ENCODE measurements at regions not wholly inside any gene's neighbourhood (a gene's known extent, or its start where the extent isn't known, plus 50 kb on each side); places are given as distances from the start of the nearest gene placed in this dataset.

DNA sequence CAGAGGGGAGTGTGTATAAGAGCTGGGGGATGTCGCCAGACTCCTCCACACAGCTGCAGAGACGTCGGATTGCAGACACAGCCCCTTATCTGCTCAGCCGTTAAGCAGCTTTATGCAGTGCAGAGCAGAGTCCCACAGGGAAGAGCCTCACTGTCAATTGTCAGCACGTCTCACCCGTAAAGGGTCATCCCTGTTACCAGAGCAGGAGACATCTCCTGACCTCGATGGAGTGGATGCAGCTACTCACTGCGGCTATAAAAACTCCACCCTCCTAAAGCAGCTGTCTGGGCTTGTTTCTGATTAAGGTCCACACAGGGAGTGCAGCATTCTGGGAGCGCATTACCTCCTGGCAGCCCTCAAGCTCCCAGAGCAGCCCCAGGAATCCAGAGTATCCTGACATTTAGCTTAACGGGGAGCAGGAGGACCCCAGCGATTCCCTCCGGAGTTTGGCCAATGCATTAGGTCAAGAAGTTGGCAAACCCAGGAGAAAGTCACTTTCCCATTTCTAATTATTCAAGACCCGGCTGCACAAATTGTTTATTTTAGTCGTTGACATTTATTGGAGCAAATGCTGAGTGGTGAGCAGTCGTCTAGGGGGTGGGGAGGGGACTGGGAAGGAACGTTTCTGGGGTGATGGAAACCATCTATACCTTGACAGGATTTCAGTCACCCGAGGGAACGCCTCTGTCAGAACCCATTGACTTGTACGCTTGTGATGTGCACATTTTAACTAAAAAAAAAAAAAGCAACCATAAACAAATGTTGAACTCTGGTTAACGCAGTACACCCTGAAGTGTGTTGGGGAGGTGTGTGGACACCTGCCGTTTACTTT is 100.0 kb upstream of the ZNF469 start:
- Histone ChIP-seq H2AFZ (ENCODE audit: low read depth, low read length) (no peak overlapping the region), H3K4me1 (ENCODE audit: control insufficient read depth, extremely low read depth, insufficient read depth, low read length) (no peaks in the 10 kb centered on the region), H3K27me3 (ENCODE audit: control insufficient read depth in 2 of 2, insufficient read depth in 2 of 2, low read length in 2 of 2) (peaks cover 0 to 2% of the 10 kb centered on the region in 2 experiments), H3K9me1 (replicated peaks; ENCODE audit: control insufficient read depth, extremely low read depth, insufficient read depth, low read length) (no peaks in the 10 kb centered on the region), H3K36me3 (ENCODE audit: control insufficient read depth in 2 of 2, extremely low read depth in 1 of 2, insufficient read depth in 2 of 2, low read length in 2 of 2) (no peaks in the 10 kb centered on the region), H3K9me3 (replicated peaks; ENCODE audit: control insufficient read depth, insufficient read depth, low read length) (peaks cover 3% of the 10 kb centered on the region), H3K79me2 (ENCODE audit: control insufficient read depth, insufficient read depth, low read length) (no peaks in the 10 kb centered on the region), H3K4me3 (replicated peaks in 1 of 3; ENCODE audit: insufficient read depth in 1 of 3, low read depth in 1 of 3, low read length in 3 of 3) (no peak overlapping the region), H4K20me1 (replicated peaks; ENCODE audit: control insufficient read depth, extremely low read depth, insufficient read depth, low read length) (no peaks in the 10 kb centered on the region), H3K9ac (replicated peaks; ENCODE audit: extremely low read depth, insufficient read depth, low read length) (no peak overlapping the region), H3K4me2 (ENCODE audit: insufficient read depth, low read length) (no peak overlapping the region), H3K27ac (ENCODE audit: insufficient read depth, low read depth, low read length) (no peak overlapping the region)
- DNase-seq (ENCODE audit: low read depth, low spot score) (no peak), FAIRE-seq (no peak)
- ChIA-PET CTCF (no interaction called here), POLR2A (no interaction called here)
- dilution Hi-C loops (cut with MboI; ENCODE audit: extremely low pct_ligation_motif_present, low sequenced_read_pairs), result no loop called here
- no peak for TF ChIP-seq MYC (IDR thresholded peaks at IDR 0.05; ENCODE audit: low read depth, low read length)
- TF ChIP-seq POLR2A (IDR thresholded peaks at IDR 0.05; ENCODE audit: low read depth, low read length), result no peak
- TF ChIP-seq GATA2 (IDR thresholded peaks at IDR 0.05; ENCODE audit: insufficient read depth, insufficient read length, low read depth, low read length), result no peak
- TF ChIP-seq, protein P1, sequence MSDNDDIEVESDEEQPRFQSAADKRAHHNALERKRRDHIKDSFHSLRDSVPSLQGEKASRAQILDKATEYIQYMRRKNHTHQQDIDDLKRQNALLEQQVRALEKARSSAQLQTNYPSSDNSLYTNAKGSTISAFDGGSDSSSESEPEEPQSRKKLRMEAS (IDR thresholded peaks at IDR 0.05; ENCODE audit: insufficient read depth, insufficient read length), result no peak
- TF ChIP-seq POLR2AphosphoS5 (IDR thresholded peaks at IDR 0.05; ENCODE audit: insufficient read depth, low read depth, low read length), result no peak
- no TSS peak for BruUV-seq (replicated peaks)
- intact Hi-C loops (cut with micrococcal nuclease), result no loop called here

DNA sequence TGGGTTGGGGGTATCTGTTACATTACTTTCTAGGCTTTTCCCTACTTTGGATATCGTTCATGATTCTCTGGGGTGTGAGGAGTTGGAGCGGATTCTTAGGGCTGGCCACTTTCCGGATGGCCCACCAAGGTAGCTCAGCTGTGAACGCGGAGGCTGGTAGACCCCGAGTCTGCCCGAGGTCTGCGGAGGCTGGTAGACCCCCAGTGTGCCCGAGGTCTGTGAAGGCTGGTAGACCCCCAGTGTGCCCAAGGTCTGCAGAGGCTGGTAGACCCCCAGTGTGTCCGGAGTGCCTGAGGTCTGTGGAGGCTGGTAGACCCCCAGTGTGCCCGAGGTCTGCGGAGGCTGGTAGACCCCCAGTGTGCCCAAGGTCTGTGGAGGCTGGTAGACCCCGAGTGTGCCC is 99.2 kb upstream of the ZNF469 start:
- Histone ChIP-seq H3K4me3 (replicated peaks in 1 of 3; ENCODE audit: insufficient read depth in 1 of 3, low read depth in 1 of 3, low read length in 3 of 3) (no peak overlapping the region), H3K27me3 (ENCODE audit: control insufficient read depth in 2 of 2, insufficient read depth in 2 of 2, low read length in 2 of 2) (peaks cover 0 to 2% of the 10 kb centered on the region in 2 experiments), H3K9ac (replicated peaks; ENCODE audit: extremely low read depth, insufficient read depth, low read length) (no peak overlapping the region), H3K27ac (ENCODE audit: insufficient read depth, low read depth, low read length) (no peak overlapping the region), H3K4me2 (ENCODE audit: insufficient read depth, low read length) (no peak overlapping the region), H3K9me1 (replicated peaks; ENCODE audit: control insufficient read depth, extremely low read depth, insufficient read depth, low read length) (no peaks in the 10 kb centered on the region), H3K36me3 (ENCODE audit: control insufficient read depth in 2 of 2, extremely low read depth in 1 of 2, insufficient read depth in 2 of 2, low read length in 2 of 2) (no peaks in the 10 kb centered on the region), H3K79me2 (ENCODE audit: control insufficient read depth, insufficient read depth, low read length) (no peaks in the 10 kb centered on the region), H3K4me1 (ENCODE audit: control insufficient read depth, extremely low read depth, insufficient read depth, low read length) (no peaks in the 10 kb centered on the region), H3K9me3 (replicated peaks; ENCODE audit: control insufficient read depth, insufficient read depth, low read length) (peaks cover 3% of the 10 kb centered on the region), H2AFZ (ENCODE audit: low read depth, low read length) (no peak overlapping the region), H4K20me1 (replicated peaks; ENCODE audit: control insufficient read depth, extremely low read depth, insufficient read depth, low read length) (no peaks in the 10 kb centered on the region)
- POLR2A ChIA-PET, result no interaction called here
- TF ChIP-seq JUN (IDR thresholded peaks at IDR 0.05; ENCODE audit: borderline replicate concordance, insufficient read depth, insufficient read length, low read depth) (no peak), POLR2A (IDR thresholded peaks at IDR 0.05; ENCODE audit: low read depth, low read length) (no peak), GATA2 (IDR thresholded peaks at IDR 0.05; ENCODE audit: insufficient read depth, insufficient read length, low read depth, low read length) (no peak), MYC (IDR thresholded peaks at IDR 0.05; ENCODE audit: low read depth, low read length) (no peak), FOS (IDR thresholded peaks at IDR 0.05; ENCODE audit: borderline replicate concordance, insufficient read depth, low read length) (no peak), EZH2 (IDR thresholded peaks at IDR 0.05; ENCODE audit: borderline replicate concordance, low read depth, low read length, severe bottlenecking) (no peak), POLR2AphosphoS5 (IDR thresholded peaks at IDR 0.05; ENCODE audit: insufficient read depth, low read depth, low read length) (no peak)
- TF ChIP-seq, protein P2, sequence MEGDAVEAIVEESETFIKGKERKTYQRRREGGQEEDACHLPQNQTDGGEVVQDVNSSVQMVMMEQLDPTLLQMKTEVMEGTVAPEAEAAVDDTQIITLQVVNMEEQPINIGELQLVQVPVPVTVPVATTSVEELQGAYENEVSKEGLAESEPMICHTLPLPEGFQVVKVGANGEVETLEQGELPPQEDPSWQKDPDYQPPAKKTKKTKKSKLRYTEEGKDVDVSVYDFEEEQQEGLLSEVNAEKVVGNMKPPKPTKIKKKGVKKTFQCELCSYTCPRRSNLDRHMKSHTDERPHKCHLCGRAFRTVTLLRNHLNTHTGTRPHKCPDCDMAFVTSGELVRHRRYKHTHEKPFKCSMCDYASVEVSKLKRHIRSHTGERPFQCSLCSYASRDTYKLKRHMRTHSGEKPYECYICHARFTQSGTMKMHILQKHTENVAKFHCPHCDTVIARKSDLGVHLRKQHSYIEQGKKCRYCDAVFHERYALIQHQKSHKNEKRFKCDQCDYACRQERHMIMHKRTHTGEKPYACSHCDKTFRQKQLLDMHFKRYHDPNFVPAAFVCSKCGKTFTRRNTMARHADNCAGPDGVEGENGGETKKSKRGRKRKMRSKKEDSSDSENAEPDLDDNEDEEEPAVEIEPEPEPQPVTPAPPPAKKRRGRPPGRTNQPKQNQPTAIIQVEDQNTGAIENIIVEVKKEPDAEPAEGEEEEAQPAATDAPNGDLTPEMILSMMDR (IDR thresholded peaks at IDR 0.05; ENCODE audit: extremely low read depth in 1 of 2, insufficient read depth in 1 of 2, low read depth in 1 of 2, low read length in 2 of 2), result no peak
- TF ChIP-seq, protein P1 (IDR thresholded peaks at IDR 0.05; ENCODE audit: insufficient read depth, insufficient read length), result no peak
- dilution Hi-C loops (cut with MboI; ENCODE audit: extremely low pct_ligation_motif_present, low sequenced_read_pairs), result no loop called here
- no peak for DNase-seq (ENCODE audit: low read depth, low spot score)
- no peak for FAIRE-seq
- no TSS peak for BruUV-seq (replicated peaks)
- intact Hi-C loops (cut with micrococcal nuclease), result no loop called here
- CTCF ChIA-PET, result no interaction called here
